Activated CD4-positive, alpha-beta memory T cell treated with anti-CD3 and anti-CD28 coated beads, Interleukin-2, amount 10 ng/mL, durations not matched to agents 7 days and 5 days (primary cell): ENCODE measurements at regions not wholly inside any gene's neighbourhood (a gene's known extent, or its start where the extent isn't known, plus 50 kb on each side); places are given as distances from the start of the nearest gene placed in this dataset.
"Not testable (repeated sequence)": the region's sequence is repeated elsewhere in the genome, so short reads cannot be mapped to it uniquely, and the experiment has no call there.

Experiments
- CTCF ChIA-PET: fragments of 350-600 bp; sonication (Branson Sonifier 250); formaldehyde crosslinking; loops from one replicate; lab custom pipeline; 2021; ENCODE audit warnings: antibody characterized with exemption, inconsistent platforms; lab: Charles Lee
- POLR2A ChIA-PET: fragments of 350-600 bp; sonication (Branson Sonifier 250); formaldehyde crosslinking; loops from one replicate; lab custom pipeline; 2021; ENCODE audit warnings: antibody characterized with exemption; lab: Charles Lee
- DNase-seq: peaks from one replicate; pipeline ENCODE4 v3.0.0-alpha.2; 2020
- H3K27ac Mint-ChIP-seq: one replicate; pipeline ENCODE4 v1.8.0; 2021; ENCODE audit warnings: mild to moderate bottlenecking, mixed read lengths
- H3K27me3 Mint-ChIP-seq: one replicate; pipeline ENCODE4 v1.8.0; 2021; ENCODE audit warnings: mixed read lengths
- H3K36me3 Mint-ChIP-seq: one replicate; pipeline ENCODE4 v1.8.0; 2021; ENCODE audit warnings: low read depth, mixed read lengths
- H3K4me1 Mint-ChIP-seq: one replicate; pipeline ENCODE4 v1.8.0; 2021; ENCODE audit warnings: mixed read lengths
- H3K4me3 Mint-ChIP-seq: one replicate; pipeline ENCODE4 v1.8.0; 2021; ENCODE audit warnings: mild to moderate bottlenecking, mixed read lengths
- H3K9me3 Mint-ChIP-seq: one replicate; pipeline ENCODE4 v1.8.0; 2021; ENCODE audit warnings: mixed read lengths

GRCh38 chr15:49731187-49732099 lies 110.6 kb downstream of the DTWD1 start:
- DNase-seq: no peak
- Mint-ChIP-seq H3K4me1 (no peaks in the 10 kb centered on the region), H3K4me3 (no peak overlapping the region), H3K36me3 (no peaks in the 10 kb centered on the region), H3K27ac (no peak overlapping the region), H3K9me3 (no peaks in the 10 kb centered on the region), H3K27me3 (no peaks in the 10 kb centered on the region)
- ChIA-PET POLR2A (no interaction called here), CTCF (no interaction called here)

- CTCF ChIA-PET, H3K9me3 Mint-ChIP-seq, H3K4me3 Mint-ChIP-seq: not testable (repeated sequence)
These were observed 111.3 kb downstream of the DTWD1 start for GRCh38 chr15:49732109-49732508.

GRCh38 chr15:49734089-49734488 lies 113.2 kb downstream of the DTWD1 start:
- CTCF ChIA-PET, H3K27ac Mint-ChIP-seq, H3K9me3 Mint-ChIP-seq, POLR2A ChIA-PET, H3K4me1 Mint-ChIP-seq, H3K4me3 Mint-ChIP-seq, H3K36me3 Mint-ChIP-seq, DNase-seq, H3K27me3 Mint-ChIP-seq: not testable (repeated sequence)

More at GRCh38 chr15:49732109-49732508, 111.3 kb downstream of the DTWD1 start:
- H3K27ac Mint-ChIP-seq, DNase-seq, POLR2A ChIA-PET, H3K36me3 Mint-ChIP-seq, H3K4me1 Mint-ChIP-seq, H3K27me3 Mint-ChIP-seq: not testable (repeated sequence)

DNA sequence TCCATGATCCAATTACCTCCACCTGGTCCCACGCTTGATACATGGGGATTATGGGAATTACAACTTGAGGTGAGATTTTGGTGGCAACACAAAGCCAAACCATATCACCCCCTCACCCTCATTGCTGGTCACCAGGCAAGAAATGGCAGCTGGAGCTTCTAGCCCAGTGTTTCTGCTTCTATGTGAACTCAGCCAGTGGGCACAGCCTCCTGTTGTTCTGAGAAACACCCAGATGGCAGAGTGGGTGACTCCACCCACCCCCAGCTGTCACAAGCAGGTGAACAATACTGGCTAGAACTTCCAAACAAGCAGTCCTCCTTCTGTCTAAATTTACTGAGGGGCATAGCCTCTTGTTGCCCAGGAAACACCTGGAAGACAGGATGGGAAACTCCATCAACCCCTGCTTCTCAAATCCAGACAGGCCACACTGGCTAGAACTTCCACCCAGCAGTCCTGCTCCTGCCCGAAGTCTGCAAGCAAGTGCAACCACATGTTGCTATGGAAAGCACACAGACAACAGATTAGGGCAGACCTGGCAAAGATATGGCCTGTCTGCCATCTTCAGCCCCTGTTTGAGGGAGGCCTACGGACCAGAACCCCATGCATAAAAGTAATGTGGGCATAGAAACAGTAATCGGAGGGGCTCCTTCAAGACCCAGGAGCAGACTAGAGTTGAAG lies 114.1 kb downstream of the DTWD1 start:
- H3K4me3 Mint-ChIP-seq: no peak overlapping the region
- POLR2A ChIA-PET: no interaction called here
- CTCF ChIA-PET: no interaction called here
- H3K27ac Mint-ChIP-seq: no peak overlapping the region
- H3K4me1 Mint-ChIP-seq: no peaks in the 10 kb centered on the region
- H3K27me3 Mint-ChIP-seq: peaks cover 3% of the 10 kb centered on the region
- no peak for DNase-seq
- H3K36me3 Mint-ChIP-seq: no peaks in the 10 kb centered on the region
- H3K9me3 Mint-ChIP-seq: no peaks in the 10 kb centered on the region

- DNase-seq: no peak
- ChIA-PET CTCF (no interaction called here), POLR2A (no interaction called here)
- Mint-ChIP-seq H3K36me3 (no peaks in the 10 kb centered on the region), H3K4me3 (no peak overlapping the region), H3K27me3 (peaks cover 3% of the 10 kb centered on the region), H3K9me3 (no peaks in the 10 kb centered on the region), H3K4me1 (no peaks in the 10 kb centered on the region), H3K27ac (no peak overlapping the region)
These were observed 116.3 kb downstream of the DTWD1 start for GRCh38 chr15:49737127-49737526.

DNA sequence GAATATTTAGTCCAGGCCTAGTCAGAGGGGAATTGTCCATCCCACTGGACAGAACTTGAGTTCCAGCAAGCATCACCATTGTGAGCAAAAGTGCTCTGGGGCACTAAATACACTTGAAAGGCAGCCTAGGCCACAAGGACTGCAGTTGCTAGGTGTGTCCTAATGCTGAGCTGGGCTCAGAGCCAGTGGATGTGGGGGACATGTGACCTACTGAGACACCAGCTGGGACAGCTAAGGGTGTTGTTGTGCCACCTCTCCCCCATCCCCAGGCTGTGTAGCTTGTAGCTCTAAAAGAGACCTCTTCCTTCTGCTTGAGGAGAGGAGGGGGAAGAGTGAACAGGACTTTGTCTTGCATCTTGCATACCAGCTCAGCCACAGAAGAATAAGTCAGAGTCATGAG lies 120.9 kb downstream of the DTWD1 start:
- Mint-ChIP-seq H3K36me3 (no peaks in the 10 kb centered on the region), H3K27ac (no peak overlapping the region), H3K9me3 (no peaks in the 10 kb centered on the region), H3K4me1 (no peaks in the 10 kb centered on the region), H3K27me3 (peaks cover 10% of the 10 kb centered on the region), H3K4me3 (no peak overlapping the region)
- no peak for DNase-seq
- CTCF ChIA-PET: interaction anchor here (1.4 kb wide), 1 partner anchor 19 kb away, joined by 4 read pairs; no protein-coding TSS in a partner anchor
- POLR2A ChIA-PET: no interaction called here

- H3K27ac Mint-ChIP-seq: no peak overlapping the region
- H3K4me1 Mint-ChIP-seq: no peaks in the 10 kb centered on the region
- POLR2A ChIA-PET: no interaction called here
- H3K4me3 Mint-ChIP-seq: no peak overlapping the region
- H3K9me3 Mint-ChIP-seq: no peaks in the 10 kb centered on the region
- DNase-seq: no peak
- peaks cover 11% of the 10 kb centered on the region for H3K27me3 Mint-ChIP-seq
- no peaks in the 10 kb centered on the region for H3K36me3 Mint-ChIP-seq
- CTCF ChIA-PET: interaction anchor here (1.4 kb wide), 1 partner anchor 19 kb away, joined by 4 read pairs; no protein-coding TSS in a partner anchor
These were observed 121.5 kb downstream of the DTWD1 start for GRCh38 chr15:49742381-49742780.

GRCh38 chr15:49747340-49747739 lies 126.5 kb downstream of the DTWD1 start:
- DNase-seq: no peak
- Mint-ChIP-seq H3K4me1 (no peaks in the 10 kb centered on the region), H3K9me3 (no peaks in the 10 kb centered on the region), H3K4me3 (no peak overlapping the region), H3K27ac (no peak overlapping the region), H3K36me3 (no peaks in the 10 kb centered on the region), H3K27me3 (peaks cover 11% of the 10 kb centered on the region)
- POLR2A ChIA-PET: no interaction called here
- CTCF ChIA-PET: no interaction called here

DNA sequence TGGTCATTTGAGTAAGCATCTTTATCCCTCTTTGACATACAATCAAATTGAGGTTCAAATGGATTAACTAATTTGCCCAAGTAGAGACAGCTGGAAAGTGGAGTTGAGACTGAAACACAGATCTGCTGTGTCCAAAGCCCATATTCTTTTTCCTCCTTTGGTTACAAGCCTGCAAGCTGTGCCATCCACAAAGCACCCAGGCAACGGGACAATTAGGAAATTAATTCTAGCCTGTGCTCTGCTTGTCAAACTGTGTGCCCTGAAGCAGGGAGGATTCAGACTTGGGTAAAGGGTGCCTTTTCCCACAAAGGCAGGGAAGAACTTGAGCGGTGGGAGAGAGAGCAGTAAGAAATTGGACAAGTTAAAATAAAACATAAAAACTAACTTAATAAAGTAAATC lies 127.9 kb downstream of the DTWD1 start:
- CTCF ChIA-PET: no interaction called here
- H3K27me3 Mint-ChIP-seq: peaks cover 11% of the 10 kb centered on the region
- H3K36me3 Mint-ChIP-seq: no peaks in the 10 kb centered on the region
- no peak for DNase-seq
- H3K27ac Mint-ChIP-seq: no peak overlapping the region
- POLR2A ChIA-PET: no interaction called here
- no peaks in the 10 kb centered on the region for H3K9me3 Mint-ChIP-seq
- H3K4me1 Mint-ChIP-seq: no peaks in the 10 kb centered on the region
- no peak overlapping the region for H3K4me3 Mint-ChIP-seq

DNA sequence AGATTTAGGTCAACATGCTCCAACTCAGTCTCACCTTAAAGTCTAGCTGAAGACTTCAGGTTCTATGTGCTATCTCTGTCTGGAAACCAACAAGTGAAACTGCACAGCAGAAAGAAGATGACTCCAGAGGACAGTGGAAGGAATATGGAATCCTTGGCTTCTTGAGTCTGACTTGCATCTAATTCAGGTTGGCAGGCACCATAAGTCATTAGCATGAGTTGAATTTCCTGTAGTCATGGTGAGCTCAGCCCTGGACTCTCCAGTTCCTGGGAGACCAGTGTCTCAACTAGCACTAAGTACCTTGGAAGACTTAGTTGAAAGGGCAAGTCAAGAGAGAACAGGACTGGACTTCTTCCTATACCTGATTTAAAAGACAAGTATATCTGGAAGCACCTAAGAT lies 129.7 kb downstream of the DTWD1 start:
- peaks cover 8% of the 10 kb centered on the region for H3K27me3 Mint-ChIP-seq
- H3K9me3 Mint-ChIP-seq: no peaks in the 10 kb centered on the region
- DNase-seq: no peak
- ChIA-PET POLR2A (no interaction called here), CTCF (no interaction called here)
- no peak overlapping the region for H3K27ac Mint-ChIP-seq
- no peaks in the 10 kb centered on the region for H3K36me3 Mint-ChIP-seq
- no peaks in the 10 kb centered on the region for H3K4me1 Mint-ChIP-seq
- H3K4me3 Mint-ChIP-seq: no peak overlapping the region

DNA sequence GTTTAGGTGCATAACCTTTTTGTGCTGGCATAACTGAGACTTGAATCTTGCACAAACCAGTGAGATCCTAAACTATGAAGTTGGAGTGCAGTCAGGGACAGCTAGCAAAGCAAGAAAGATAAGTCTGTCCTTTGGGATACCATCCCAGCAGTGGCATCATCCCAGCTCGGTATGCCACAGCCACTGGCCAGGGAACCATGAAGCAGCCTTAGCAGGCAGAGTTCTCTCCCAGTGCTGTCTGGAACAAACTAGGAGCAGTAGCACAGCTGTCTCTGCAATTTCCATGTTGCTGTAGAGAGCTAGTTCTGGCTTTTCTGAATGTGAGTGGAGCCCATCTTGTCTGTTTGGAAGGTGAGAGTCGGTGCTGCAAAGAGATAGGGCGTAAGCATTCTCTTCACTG lies 130.3 kb downstream of the DTWD1 start:
- no peaks in the 10 kb centered on the region for H3K4me1 Mint-ChIP-seq
- POLR2A ChIA-PET: no interaction called here

GRCh38 chr15:49751751-49752150 lies 130.9 kb downstream of the DTWD1 start:
- H3K4me1 Mint-ChIP-seq: no peaks in the 10 kb centered on the region
- ChIA-PET CTCF (no interaction called here), POLR2A (no interaction called here)
- H3K36me3 Mint-ChIP-seq: no peaks in the 10 kb centered on the region
- no peak overlapping the region for H3K27ac Mint-ChIP-seq
- H3K9me3 Mint-ChIP-seq: no peaks in the 10 kb centered on the region
- H3K27me3 Mint-ChIP-seq: peaks cover 7% of the 10 kb centered on the region
- H3K4me3 Mint-ChIP-seq: no peak overlapping the region
- DNase-seq: no peak

More for the DNA sequence above, 130.3 kb downstream of the DTWD1 start:
- H3K27ac Mint-ChIP-seq: no peak overlapping the region
- H3K27me3 Mint-ChIP-seq: peaks cover 7% of the 10 kb centered on the region
- no peaks in the 10 kb centered on the region for H3K9me3 Mint-ChIP-seq
- H3K4me3 Mint-ChIP-seq: no peak overlapping the region
- CTCF ChIA-PET: no interaction called here
- DNase-seq: no peak
- H3K36me3 Mint-ChIP-seq: no peaks in the 10 kb centered on the region

GRCh38 chr15:49752517-49752916 lies 131.7 kb downstream of the DTWD1 start:
- Mint-ChIP-seq H3K4me1 (no peaks in the 10 kb centered on the region), H3K4me3 (no peak overlapping the region), H3K9me3 (no peaks in the 10 kb centered on the region), H3K27me3 (peaks cover 6% of the 10 kb centered on the region), H3K27ac (no peak overlapping the region), H3K36me3 (no peaks in the 10 kb centered on the region)
- ChIA-PET CTCF (no interaction called here), POLR2A (no interaction called here)
- DNase-seq: no peak
